ENCODE measurements at regions not wholly inside any gene's neighbourhood (a gene's known extent, or its start where the extent isn't known, plus 50 kb on each side); places are given as distances from the start of the nearest gene placed in this dataset.

DNA sequence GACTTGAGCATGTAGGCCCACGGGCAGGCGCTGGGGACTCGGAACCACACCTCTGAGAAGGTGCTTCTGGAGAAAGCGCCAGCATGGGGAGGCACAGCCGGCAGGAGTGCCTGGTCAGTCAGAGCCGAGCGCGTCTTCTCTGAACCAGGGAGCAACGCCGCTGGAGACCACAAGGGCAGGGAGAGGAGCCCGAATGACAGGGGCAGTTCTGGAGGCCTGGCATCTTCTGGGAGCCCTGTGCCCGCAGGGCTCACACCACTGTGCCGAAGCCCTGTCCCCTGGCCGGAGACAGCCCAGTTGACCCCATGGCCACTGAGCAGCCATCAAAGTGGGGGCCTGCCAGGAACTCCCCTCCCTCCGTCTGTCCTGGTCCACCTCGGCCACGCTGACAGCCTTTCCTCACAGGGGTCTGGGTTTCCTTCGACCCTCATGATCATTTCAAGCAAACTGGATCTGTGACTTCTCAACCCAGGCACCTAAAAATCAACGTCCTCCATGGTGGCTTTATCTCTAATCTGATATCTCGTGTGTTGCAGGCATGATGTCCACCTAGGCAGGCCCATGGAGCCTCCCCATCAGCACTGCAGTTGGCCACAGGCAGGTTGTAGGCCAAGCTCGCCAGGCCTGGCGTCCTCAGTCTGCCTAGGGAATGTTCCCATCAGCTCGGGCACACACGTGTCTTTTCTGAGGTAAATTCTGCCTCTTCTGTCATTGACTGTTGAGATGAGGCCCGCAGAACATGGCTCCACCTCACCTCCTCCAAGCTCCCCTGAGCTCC, 299.3 kb upstream of the RTL1 start (continued):
- TF ChIP-seq MEF2A (IDR thresholded peaks at IDR 0.05; ENCODE audit: borderline replicate concordance, low read depth) (no peak), TCF12 (IDR thresholded peaks at IDR 0.05) (no peak), TEAD4 (IDR thresholded peaks at IDR 0.05; ENCODE audit: borderline replicate concordance, insufficient read depth) (no peak), RCOR1 (IDR thresholded peaks at IDR 0.05; ENCODE audit: low read length) (no peak), EP300 (IDR thresholded peaks at IDR 0.05; ENCODE audit: borderline replicate concordance in 1 of 2, low read depth in 1 of 2, low read length in 1 of 2) (no peak), CHD2 (IDR thresholded peaks at IDR 0.05; ENCODE audit: low read length, partially characterized antibody) (no peak)

GRCh38 chr14:101206556-101206955, 303.0 kb upstream of the RTL1 start:
- Histone ChIP-seq H3F3A (replicated peaks; ENCODE audit: insufficient read depth) (no peaks in the 10 kb centered on the region), H3K79me2 (ENCODE audit: insufficient read depth) (no peaks in the 10 kb centered on the region), H2AFZ (ENCODE audit: low read depth) (no peak overlapping the region), H3K9ac (no peak overlapping the region), H3K27me3 (ENCODE audit: insufficient read depth) (no peaks in the 10 kb centered on the region), H3K36me3 (replicated peaks in 1 of 2; ENCODE audit: control insufficient read depth in 1 of 2, insufficient read depth in 2 of 2, low read length in 1 of 2) (no peaks in the 10 kb centered on the region), H3K4me2 (no peak overlapping the region), H3K9me3 (peaks cover 5% of the 10 kb centered on the region; the same call in 1 of the 2 replicates), H3K27ac (ENCODE audit: low read depth in 2 of 2, low read length in 1 of 2) (no peak overlapping the region), H3K4me1 (ENCODE audit: control insufficient read depth in 1 of 2, insufficient read depth in 2 of 2, low read depth in 1 of 2, low read length in 1 of 2) (no peaks in the 10 kb centered on the region), H3K4me3 (ENCODE audit: low read depth in 2 of 2, low read length in 1 of 2) (no peak overlapping the region), H4K20me1 (ENCODE audit: insufficient read depth) (no peaks in the 10 kb centered on the region), H3K9me2 (no peaks in the 10 kb centered on the region)
- ChIA-PET CTCF (interaction anchor here (0.7 to 0.9 kb wide), 2 partner anchors 114 to 422 kb away, joined by 3 read pairs; no protein-coding TSS in a partner anchor), POLR2A (no interaction called here)
- no peak for DNase-seq
- WGBS (ENCODE audit: low lambda C conversion rate): 22% methylated on average over 3 of the region's 3 CpGs
- TF ChIP-seq FOXJ3 (CRISPR knock-in tag; IDR thresholded peaks at IDR 0.05): no peak
- TF ChIP-seq FOXM1 (IDR thresholded peaks at IDR 0.05; ENCODE audit: low read depth): no peak

DNA sequence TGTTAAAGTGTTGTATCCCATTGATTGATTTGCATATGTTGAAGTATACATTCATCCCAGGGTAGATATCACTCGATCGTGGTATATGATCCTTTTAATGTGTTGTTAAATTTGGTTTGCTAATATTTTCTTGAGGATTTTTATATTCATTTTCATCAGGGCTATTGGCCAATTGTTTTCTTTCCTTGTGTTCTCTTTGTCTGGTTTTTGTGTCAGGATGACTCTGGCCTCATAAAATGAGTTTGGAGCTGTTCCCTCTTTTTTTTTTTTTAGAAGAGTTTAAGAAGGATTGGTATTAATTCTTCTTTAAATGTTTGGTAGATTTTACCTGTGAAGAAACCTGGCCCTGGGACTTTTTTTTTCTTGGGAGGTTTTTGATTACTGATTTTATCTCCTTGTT, 303.5 kb upstream of the RTL1 start:
- Histone ChIP-seq H3K36me3 (replicated peaks in 1 of 2; ENCODE audit: control insufficient read depth in 1 of 2, insufficient read depth in 2 of 2, low read length in 1 of 2) (no peaks in the 10 kb centered on the region), H3K4me3 (ENCODE audit: low read depth in 2 of 2, low read length in 1 of 2) (no peak overlapping the region), H3K9me2 (no peaks in the 10 kb centered on the region), H3K27me3 (ENCODE audit: insufficient read depth) (no peaks in the 10 kb centered on the region), H3F3A (replicated peaks; ENCODE audit: insufficient read depth) (no peaks in the 10 kb centered on the region), H3K9me3 (peaks cover 5% of the 10 kb centered on the region; the same call in 1 of the 2 replicates), H3K79me2 (ENCODE audit: insufficient read depth) (no peaks in the 10 kb centered on the region), H2AFZ (ENCODE audit: low read depth) (no peak overlapping the region), H3K4me2 (no peak overlapping the region), H3K9ac (no peak overlapping the region), H3K27ac (ENCODE audit: low read depth in 2 of 2, low read length in 1 of 2) (no peak overlapping the region), H3K4me1 (ENCODE audit: control insufficient read depth in 1 of 2, insufficient read depth in 2 of 2, low read depth in 1 of 2, low read length in 1 of 2) (no peaks in the 10 kb centered on the region), H4K20me1 (ENCODE audit: insufficient read depth) (no peaks in the 10 kb centered on the region)
- CTCF ChIA-PET: interaction anchor here (0.7 to 0.9 kb wide), 2 partner anchors 114 to 422 kb away, joined by 3 read pairs; no protein-coding TSS in a partner anchor
- TF ChIP-seq, protein P1, sequence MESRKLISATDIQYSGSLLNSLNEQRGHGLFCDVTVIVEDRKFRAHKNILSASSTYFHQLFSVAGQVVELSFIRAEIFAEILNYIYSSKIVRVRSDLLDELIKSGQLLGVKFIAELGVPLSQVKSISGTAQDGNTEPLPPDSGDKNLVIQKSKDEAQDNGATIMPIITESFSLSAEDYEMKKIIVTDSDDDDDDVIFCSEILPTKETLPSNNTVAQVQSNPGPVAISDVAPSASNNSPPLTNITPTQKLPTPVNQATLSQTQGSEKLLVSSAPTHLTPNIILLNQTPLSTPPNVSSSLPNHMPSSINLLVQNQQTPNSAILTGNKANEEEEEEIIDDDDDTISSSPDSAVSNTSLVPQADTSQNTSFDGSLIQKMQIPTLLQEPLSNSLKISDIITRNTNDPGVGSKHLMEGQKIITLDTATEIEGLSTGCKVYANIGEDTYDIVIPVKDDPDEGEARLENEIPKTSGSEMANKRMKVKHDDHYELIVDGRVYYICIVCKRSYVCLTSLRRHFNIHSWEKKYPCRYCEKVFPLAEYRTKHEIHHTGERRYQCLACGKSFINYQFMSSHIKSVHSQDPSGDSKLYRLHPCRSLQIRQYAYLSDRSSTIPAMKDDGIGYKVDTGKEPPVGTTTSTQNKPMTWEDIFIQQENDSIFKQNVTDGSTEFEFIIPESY (IDR thresholded peaks at IDR 0.05; ENCODE audit: borderline replicate concordance, low read depth): no peak
- TF ChIP-seq RFX5 (IDR thresholded peaks at IDR 0.05; ENCODE audit: low read length) (no peak), ELF1 (IDR thresholded peaks at IDR 0.05) (no peak), GABPA (IDR thresholded peaks at IDR 0.05; ENCODE audit: low read depth) (no peak), TEAD4 (IDR thresholded peaks at IDR 0.05; ENCODE audit: borderline replicate concordance, insufficient read depth) (no peak), YY1 (IDR thresholded peaks at IDR 0.05; ENCODE audit: low read depth) (no peak), CHD2 (IDR thresholded peaks at IDR 0.05; ENCODE audit: low read length, partially characterized antibody) (no peak), FOXJ3 (CRISPR knock-in tag; IDR thresholded peaks at IDR 0.05) (no peak), RAD21 (IDR thresholded peaks at IDR 0.05; ENCODE audit: low read length) (no peak)
- TF ChIP-seq, protein P2, sequence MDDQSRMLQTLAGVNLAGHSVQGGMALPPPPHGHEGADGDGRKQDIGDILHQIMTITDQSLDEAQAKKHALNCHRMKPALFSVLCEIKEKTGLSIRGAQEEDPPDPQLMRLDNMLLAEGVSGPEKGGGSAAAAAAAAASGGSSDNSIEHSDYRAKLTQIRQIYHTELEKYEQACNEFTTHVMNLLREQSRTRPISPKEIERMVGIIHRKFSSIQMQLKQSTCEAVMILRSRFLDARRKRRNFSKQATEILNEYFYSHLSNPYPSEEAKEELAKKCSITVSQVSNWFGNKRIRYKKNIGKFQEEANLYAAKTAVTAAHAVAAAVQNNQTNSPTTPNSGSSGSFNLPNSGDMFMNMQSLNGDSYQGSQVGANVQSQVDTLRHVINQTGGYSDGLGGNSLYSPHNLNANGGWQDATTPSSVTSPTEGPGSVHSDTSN (IDR thresholded peaks at IDR 0.05): no peak
- WGBS (ENCODE audit: low lambda C conversion rate): 37% methylated on average over 2 of the region's 2 CpGs
- POLR2A ChIA-PET: no interaction called here
- DNase-seq: no peak

Measured in SK-N-SH (cell line).